GM18498 (cell line): ENCODE measurements at regions not wholly inside any gene's neighbourhood (a gene's known extent, or its start where the extent isn't known, plus 50 kb on each side); places are given as distances from the start of the nearest gene placed in this dataset.

ENCODE experiments used
- ATAC-seq: cut with Tn5 transposase; IDR thresholded peaks from one replicate; pipeline ENCODE4 v1.9.1; 2021; ENCODE audit warnings: mild to moderate bottlenecking, moderate library complexity; ENCODE audit not compliant: unreplicated experiment

DNA sequence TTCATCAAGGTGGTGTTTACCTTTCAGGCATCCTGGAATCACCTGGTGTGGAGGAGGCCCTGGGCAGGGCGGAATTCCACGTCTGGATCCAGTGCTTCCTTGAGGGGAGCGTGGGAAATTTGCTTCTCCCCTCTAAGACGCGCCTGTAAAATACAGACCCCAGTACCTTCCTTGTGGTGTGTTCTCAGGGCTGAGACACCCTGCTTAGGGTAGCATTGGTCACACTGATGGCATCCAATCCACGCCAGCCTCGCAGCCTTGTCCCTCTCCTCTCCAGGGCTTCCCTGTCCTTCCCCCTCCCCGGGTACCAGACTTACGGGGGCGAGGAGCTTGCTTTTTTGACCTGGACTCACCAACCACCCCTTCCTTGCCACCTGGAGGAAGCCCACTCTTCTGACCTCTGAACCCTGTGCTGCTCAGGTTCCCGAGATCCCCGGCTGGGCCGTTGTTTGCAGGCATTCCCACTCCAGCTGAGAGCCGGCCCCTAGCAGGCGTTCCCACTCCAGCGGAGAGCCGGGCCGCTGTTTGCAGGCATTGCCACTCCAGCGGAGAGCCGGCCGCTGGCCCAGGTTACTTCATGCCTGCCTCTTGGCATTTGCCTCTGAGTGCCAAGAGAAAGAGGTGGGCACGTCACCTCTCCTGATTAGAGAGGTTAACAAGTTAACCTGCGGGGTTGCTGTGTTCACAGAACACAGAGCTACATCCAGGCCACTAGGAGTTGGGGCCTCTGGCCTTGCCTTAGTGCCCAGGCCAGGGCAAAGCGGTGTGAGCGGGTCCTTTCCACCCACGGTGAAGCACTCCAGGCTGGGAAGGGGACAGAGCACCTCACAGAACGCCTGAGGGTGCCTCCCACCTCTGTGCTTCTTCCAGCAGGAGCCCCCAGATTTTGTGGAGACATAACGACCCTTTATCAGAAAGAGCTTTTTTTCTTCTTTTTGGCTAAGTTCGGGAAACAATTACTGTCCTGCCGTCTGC, 254.0 kb upstream of the PPP2R2D start:
- no peak for ATAC-seq

DNA sequence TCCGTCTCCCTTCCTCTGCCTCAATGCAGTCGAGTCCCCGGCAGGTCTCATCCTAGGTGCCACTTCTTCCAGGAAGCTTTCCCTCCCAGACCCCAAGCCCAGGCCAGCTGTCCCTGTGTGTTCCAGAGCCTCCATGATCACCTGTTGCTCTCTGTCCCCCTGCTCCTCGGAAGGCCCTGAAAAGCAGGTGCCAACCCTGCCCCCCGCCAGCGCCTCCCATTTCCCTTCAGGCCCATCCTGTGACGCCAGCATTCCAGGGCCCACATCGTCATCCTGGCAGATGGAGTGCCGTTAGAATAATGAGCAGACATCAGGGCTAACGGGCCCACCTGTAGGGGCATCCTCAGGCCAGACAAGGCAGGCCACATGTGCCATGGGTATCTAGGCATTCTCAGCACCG, 253.0 kb upstream of the PPP2R2D start:
- ATAC-seq: no peak

DNA sequence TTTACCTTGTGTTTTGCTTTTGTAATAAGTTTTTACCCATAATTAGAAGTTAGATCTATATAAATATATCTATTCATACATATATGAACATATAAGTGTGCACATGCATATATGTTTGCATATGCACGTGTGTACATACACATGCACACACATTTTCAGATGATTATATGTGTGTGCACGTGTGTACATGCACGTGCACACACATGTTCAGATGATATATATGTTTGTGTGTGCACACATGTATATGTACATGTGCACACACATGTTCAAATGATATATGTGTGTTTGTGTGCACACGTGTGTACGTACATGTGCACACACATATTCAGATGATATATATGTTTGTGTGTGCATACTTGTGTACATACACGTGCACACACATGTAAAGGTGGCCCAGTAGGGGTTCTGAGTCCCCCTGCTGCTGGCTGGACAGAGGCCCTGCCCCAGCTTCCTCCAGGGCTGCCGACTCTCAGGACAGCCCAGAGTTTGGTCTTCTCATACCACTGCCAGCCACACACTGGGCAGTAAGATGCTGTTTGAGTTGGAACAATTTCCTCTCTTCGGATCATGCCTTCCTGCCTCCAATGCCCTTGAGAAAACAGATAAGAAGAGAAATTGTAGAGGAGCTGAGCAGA, 252.3 kb upstream of the PPP2R2D start:
- no peak for ATAC-seq

DNA sequence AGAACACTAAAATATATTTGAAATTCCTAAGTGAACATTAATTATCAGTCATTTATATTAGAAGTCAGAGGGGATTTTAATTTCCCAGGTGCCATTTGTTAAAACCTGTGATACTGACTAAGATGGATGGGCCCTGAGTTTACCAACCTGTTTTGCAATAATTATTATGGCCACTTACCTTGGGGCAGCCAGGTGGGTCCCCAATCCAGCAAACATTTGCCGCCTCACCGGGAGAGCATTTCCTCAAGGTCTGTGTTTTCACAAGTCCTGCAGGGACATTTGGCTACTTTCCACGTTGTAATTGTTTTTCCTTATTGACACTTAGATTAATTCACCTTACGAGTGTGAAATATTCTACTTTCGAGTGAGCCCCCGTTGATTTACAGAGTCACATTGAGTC, 251.2 kb upstream of the PPP2R2D start:
- ATAC-seq: no peak

DNA sequence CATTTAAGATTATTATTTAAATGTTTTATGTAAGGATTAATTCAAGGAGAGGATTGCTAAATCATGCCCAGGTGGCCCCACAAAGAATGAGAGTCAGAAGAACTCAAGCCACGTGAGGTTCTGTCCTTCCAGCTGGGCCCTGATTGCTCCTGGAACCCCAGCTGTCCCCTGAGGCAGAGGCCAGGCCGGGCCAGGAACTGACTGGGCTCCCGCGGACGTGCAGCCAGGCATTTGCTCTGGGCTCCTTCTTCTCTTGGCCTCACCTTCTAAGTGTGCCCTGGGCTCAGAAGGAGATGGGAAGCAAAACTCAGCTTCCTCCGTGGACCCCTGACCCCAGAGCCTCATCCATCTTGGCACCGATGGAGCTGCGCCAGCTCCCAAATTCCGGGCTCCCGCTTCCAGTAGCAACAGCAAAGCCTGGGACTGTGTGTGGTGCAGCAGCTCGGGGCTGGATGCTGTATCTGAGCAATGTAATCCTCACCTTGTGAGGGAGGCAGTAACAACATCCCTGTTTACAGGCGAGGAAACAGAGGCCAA, 250.6 kb upstream of the PPP2R2D start:
- no peak for ATAC-seq

DNA sequence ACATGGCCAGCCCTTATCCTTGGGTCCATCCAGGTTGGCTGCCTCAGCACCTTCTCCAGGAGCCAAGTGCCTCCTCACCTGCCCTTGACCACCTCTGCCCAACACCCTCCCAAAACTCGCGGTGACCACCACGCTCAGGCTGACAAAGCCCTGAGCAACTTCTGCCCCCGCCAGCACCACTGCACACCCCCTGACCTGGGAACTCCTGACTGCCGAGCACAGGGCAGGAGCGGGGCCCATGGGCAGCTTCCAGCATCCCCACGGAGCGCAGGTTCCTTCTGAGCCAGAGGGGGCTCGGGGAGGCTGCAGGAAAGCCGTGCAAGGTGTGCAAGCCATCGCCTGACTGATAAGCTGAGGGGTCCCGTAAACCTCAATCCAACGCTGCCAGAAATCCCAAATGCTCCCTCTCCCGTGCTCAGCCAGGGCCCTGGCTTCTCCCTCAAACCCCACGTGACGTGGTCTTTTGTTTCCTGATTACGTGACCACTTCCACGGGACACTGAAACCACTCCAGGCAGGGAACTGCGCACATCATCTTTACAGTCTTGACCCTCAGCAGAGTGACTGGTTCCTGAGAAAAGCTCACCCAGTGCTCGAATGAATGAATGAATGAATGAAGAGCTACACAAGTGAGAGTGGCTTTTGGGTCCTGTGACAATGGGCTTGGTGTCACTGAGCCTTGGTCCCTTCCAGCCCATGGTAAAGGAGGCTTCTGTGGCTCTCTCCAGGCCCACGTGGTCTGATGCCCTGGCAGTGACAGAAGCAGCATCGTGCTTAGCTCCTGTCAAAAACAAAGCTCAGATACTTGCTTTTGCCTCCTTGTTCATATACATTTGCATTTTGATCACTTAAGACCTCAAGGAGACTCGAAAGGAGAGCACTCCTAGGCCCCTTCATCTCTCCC, 249.8 kb upstream of the PPP2R2D start:
- no peak for ATAC-seq

DNA sequence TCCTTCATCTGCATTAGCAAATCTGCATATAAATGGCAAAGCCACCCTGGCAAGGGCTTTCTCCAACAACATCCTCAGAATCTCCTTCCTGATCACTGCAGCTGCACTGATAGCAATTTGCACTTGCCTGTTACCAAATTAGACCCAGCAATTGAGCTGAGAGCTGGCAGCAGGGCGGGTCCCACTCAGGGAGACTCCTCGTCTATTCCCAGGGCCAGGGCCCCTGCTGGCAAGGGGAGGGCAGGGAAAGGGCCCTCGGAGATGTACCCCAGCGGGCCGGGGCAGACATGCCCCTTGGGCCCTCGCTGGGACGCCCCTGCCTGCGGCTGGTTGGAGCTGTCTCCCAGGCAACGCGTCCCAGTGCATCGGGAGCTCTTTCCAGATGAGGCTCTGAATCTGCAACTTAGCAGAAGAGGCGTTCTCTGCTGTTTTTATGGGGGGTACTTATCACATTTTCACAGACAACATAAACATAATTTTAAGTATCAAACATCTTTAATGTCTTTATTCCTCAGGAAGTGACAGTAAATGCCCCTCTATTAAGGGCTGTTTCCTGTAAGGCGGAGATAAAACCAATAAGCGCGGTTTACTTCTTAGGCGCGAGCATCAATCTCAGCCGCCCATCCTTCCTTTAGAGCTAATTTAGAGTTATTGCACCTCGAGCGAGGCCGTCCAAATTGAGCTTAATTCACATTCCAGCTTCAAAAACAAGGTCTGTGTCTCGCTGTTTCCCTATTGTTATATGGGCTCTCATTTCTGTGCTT, 249.0 kb upstream of the PPP2R2D start:
- no peak for ATAC-seq

DNA sequence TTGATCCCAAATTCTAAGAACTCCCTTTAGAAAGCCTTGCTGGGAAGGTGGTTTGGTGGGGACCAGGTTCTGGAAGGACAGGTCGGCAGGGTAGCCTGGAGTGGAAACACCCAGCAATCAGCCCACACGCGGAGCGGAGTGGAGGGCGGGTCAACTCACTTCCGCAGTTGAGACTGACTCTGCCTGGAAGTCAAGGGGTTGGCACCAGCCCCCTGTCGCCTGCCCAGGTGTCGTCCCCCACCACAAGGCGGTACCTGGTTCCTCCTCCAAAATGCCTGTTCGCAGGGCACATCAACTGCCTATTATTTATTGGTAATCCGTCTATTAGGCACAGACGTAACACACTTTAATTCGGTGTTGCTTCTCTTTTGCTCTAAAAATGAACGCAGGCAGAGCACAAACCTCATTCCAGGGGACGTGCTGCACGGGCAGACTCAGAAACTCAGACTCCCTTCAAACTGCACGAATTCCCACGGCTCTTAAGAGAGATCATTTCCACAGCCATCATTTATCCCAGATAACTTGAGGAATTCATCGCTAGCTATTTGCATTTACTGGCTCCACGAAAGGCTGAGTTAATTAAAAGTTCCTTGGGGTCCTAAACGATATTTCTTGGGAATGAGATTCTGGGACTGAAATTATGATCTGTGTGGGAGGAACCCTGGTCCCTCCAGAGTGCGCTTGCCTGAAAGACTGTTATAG, 248.2 kb upstream of the PPP2R2D start:
- ATAC-seq: no peak

DNA sequence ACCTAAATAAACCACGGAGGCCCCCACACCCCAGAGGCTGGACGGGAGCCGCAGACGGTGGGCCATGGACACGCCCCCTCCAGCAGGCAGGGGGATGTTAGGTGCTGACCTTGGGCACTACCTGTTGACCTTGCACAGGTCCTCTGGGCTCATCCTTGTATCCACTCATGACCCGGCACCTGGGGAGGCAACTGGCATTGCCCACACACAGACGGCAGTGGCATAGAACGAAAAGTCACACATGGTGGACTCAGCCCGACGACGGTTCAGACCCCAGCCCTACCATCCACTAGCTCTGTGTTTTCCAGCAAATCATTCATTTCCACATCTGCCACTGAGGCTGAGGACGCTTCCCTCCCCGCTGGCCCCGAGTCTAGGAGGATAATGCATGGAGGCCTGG, 247.7 kb upstream of the PPP2R2D start:
- no peak for ATAC-seq

DNA sequence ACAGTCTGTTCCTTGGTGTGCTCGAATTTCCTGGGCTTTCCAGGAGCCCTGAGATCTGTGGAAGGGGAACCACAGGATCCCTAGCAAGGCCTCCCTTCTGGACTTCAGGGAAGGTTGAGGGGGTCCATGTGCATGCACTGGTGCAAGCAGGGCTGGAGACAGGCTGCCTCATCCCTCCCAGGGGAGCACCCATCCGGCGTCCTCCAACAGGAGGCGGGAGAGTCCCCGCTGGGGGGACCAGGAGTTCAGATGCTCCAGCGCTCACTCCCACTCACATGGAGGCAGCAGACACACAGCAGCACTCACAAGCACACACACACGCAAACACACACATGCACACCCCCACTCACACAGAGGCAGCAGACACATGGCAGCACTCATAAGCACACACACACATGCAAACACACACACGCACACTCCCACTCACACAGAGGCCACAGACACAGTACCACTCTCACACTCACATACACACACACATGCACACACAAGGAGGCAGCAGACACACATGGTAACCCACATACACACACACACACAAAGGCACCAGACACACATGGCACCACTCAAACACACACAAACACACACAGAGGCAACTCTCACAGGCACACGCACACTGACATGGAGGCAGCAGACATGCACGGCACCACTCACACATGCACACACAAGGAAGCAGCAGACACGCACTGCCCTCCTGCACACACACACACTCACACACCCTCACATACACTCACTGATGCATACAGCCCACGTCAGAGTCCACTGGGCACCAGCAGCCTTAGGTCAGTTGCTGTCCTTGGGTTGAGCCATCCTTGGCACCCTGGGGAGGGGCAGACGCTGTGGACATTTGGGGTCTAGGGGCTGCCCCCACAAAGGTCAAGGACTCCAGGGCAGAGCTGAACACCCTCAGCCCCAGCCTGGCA, 247.0 kb upstream of the PPP2R2D start:
- no peak for ATAC-seq

DNA sequence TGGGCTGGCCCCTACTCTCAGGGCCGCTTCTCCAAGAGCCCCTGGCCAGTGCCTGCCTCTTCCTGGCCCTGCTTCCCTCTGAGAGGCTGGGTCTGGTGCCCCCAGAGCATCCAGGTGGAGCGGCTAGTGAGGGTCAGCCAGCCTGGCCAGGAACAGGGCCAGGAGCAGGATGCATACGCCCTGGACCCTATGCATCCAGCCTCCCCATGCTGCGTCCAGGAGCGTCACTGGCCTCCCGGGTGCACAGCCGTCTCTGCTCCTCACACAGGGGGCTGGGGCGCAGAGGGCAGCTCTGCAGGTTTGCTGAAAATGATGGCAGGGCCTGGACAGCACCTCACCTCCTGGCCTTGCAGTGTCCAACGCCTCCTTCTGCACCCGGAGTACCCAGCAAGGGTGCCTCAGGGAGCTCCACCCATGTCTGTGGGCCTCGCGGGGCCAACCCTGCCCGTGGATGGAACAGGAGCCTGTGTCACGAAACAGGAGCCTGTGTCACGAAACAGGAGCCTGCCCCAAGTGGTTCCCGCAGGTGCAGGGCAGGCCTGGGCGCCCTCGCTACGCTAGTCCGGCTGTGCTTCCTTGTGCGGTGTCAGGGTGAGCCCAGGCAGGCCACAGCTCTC, 246.2 kb upstream of the PPP2R2D start:
- no peak for ATAC-seq

DNA sequence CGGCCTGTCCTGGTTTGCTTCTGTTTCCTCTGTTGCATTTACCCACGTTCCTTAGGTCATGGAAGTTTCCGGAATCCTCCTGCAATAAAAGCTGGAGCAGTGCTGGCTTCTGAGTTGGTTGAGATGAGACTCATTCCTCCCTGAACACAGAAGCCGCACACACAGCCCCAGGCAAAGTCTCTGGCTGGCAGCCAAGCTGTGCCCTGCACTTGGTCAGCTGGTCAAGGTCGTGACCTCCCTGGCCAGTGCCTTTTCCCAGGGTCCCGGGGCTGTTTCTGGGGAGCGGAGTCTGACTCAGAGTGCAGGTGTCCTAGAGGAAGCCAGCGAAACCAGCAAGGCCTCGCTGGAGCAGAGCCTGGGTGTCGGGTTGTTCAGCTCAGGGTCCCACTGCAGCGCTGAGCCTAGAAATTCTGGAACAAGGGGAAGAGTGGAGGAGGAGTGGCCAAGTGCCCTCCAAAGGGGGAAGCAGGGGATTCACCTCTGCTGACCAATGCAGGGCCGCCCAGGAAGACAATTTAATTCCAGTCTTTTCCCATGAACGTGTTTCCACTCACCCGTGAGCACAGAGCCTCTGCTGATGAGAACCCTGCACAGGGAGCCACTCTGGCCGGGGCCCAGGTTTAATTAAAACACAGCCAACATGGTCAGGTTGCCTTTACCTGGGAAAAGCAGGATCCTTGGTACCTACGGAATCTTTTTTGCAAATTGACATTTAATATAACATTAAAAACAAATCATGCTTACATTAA, 245.5 kb upstream of the PPP2R2D start:
- ATAC-seq: no peak

DNA sequence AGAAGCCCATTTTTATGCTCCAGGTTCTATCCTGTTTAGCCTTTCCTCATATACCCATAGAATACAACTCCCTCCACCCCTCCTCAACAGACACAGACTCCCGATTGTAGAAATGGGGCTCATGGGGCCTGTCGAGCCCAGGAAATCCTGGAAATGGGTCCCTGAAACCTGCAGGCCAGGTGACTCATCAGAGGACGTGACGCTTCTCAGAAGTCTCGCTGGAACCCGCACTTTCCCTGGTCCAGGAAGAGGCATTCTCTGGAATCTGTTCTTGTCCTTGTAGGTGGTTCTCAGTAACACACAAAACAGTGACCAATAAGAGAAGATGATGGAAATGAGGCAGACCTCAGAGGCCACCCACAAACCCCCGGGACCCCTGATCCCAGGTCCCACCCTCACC, 244.8 kb upstream of the PPP2R2D start:
- no peak for ATAC-seq

DNA sequence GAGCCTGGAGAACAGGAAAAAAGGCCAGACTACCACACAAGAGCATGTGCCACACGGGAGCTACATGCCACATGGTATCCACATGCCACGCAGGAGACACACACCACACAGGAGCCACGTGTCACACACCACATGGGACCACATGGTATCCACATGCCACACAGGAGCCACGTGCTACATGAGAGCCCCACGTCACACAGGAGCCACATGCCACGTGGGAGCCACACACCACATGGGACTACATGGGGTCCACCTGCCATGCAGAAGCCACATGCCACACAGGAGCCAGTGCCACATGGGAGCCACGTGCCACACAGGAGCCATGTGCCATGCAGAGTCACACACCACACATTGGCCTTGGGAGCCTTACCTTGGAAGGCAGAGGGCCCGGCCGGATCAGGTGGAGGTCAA, 244.4 kb upstream of the PPP2R2D start:
- ATAC-seq: no peak

DNA sequence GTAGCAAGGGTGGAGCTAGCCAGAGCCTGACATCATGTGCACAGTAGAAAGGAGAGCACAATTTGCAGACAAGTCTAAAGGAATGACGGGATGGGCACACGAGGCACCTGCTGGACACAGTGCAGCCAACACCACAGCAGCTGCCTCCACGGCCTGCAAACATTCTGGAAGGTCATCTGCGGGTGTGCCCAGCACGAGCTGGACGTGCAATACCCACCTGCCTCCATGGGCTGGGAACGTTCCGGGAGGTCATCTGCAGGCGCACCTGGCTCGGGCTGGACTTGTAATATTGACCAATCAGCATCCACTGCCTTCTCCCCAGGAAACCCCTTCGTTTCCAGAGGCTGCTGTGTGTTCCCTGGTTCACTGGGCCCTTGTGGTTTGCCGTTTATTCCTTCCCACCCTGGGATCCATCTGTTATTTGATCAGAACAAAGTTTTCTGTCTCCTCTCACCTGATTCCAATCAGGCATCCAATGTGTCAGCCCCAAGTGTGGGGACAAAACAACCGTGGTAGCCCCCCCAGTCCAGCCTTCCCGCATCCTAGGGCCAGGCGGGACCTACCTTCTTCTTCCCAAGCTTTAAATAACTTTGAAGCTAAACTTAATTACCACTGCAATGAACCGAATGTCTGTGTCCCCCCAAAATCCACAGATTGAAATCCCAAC, 243.4 kb upstream of the PPP2R2D start:
- no peak for ATAC-seq

DNA sequence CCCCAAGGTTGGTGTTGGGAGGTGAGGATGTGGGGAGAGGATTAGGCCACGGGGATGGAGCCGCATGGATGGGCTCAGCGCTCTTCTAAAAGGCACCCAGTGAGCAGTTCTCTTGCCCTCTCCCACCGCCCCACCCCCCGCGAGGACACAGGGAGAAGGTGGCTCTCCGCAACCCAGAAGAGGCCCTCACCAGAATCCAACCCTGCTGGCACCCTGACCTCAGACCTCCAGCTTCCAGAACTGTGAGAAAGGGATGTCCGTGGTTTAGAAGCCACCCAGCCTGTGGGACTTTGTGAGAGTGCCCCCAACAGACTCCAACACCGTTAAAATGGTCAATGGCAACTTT, 242.8 kb upstream of the PPP2R2D start:
- no peak for ATAC-seq

DNA sequence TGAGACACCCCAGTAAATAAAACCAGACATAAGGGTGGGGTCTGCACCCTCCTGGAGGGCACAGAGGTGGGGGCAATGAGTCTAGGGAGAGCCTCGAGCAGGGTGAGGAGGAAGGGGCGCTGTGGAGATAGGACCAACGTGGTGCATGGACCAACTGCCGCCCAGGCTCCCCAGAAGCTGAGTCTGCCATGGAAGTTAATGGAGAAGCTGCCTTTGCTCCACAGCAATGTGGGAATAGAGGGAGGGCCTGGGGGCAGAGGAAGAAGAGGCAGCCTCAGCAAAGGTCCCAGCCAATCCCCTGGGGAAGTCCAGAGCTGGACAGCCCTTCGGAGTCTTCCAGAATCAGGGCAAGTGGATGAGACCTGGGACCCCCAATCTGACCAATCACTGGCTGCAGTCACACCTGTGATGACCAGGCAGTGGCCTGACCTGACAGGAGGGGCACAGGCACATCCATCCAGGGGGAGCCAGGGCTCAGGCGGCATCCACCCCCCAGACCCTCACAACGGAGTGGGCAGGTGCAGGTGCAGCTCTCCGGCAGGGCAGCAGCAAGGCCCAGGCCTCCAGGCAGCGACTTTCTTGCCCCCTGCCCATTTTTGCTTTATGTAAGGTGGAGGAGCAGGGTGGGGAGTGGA, 242.2 kb upstream of the PPP2R2D start:
- no peak for ATAC-seq
